ENCODE measurements at regions not wholly inside any gene's neighbourhood (a gene's known extent, or its start where the extent isn't known, plus 50 kb on each side); places are given as distances from the start of the nearest gene placed in this dataset.

- no peak for TF ChIP-seq USF2 (IDR thresholded peaks at IDR 0.05; ENCODE audit: low read depth, low read length)
- TF ChIP-seq POLR2A (IDR thresholded peaks at IDR 0.05; ENCODE audit: low read depth, low read length): no peak
- TF ChIP-seq MAFK (IDR thresholded peaks at IDR 0.05; ENCODE audit: low read depth, low read length): no peak
- no peak for TF ChIP-seq BHLHE40 (IDR thresholded peaks at IDR 0.05; ENCODE audit: low read depth, low read length)
- no peak for TF ChIP-seq RAD21 (IDR thresholded peaks at IDR 0.05; ENCODE audit: low read length)
- TF ChIP-seq RFX5 (IDR thresholded peaks at IDR 0.05; ENCODE audit: low read depth, low read length): no peak
- no peak for TF ChIP-seq MXI1 (IDR thresholded peaks at IDR 0.05; ENCODE audit: borderline replicate concordance, low read depth, low read length)
- no peak for TF ChIP-seq ELK1 (IDR thresholded peaks at IDR 0.05; ENCODE audit: borderline replicate concordance, low read depth, low read length)
- no peak for TF ChIP-seq SMC3 (IDR thresholded peaks at IDR 0.05; ENCODE audit: low read depth, low read length)
- no peak for TF ChIP-seq NFE2L2 (IDR thresholded peaks at IDR 0.05; ENCODE audit: low read depth, low read length)
- no peak for TF ChIP-seq RCOR1 (IDR thresholded peaks at IDR 0.05; ENCODE audit: insufficient replicate concordance, low read length)
- no peak for TF ChIP-seq FOS (IDR thresholded peaks at IDR 0.05; ENCODE audit: low read depth, low read length)
- no peak for TF ChIP-seq CHD1 (IDR thresholded peaks at IDR 0.05; ENCODE audit: low read depth, low read length)
- no peak for TF ChIP-seq MAZ (IDR thresholded peaks at IDR 0.05; ENCODE audit: borderline replicate concordance, low read depth, low read length)
- no peak for TF ChIP-seq CEBPB (IDR thresholded peaks at IDR 0.05; ENCODE audit: low read depth, low read length)
- no peak for TF ChIP-seq CTCF (conservative IDR thresholded peaks at IDR 0.05; ENCODE audit: low read depth, low read length)
- Histone ChIP-seq H4K91ac (ENCODE audit: insufficient read depth, low read depth, low read length) (no peak overlapping the region), H4K5ac (ENCODE audit: low read depth, low read length) (no peak overlapping the region), H3K18ac (ENCODE audit: low read depth, low read length) (no peak overlapping the region), H2BK120ac (ENCODE audit: low read depth, low read length) (no peak overlapping the region), H2BK20ac (ENCODE audit: low read depth, low read length) (no peak overlapping the region), H3K9me1 (ENCODE audit: insufficient read depth, low read length) (no peaks in the 10 kb centered on the region), H3K27ac (ENCODE audit: insufficient read depth, low read length) (no peak overlapping the region), H3K79me1 (ENCODE audit: low read depth in 1 of 2, low read length in 2 of 2) (no peaks in the 10 kb centered on the region), H3K36me3 (ENCODE audit: control insufficient read depth, insufficient read depth, low read length) (no peaks in the 10 kb centered on the region), H3K4me1 (ENCODE audit: control insufficient read depth, insufficient read depth, low read length) (no peaks in the 10 kb centered on the region), H3K14ac (replicated peaks; ENCODE audit: low read depth, low read length) (no peak overlapping the region), H3K4ac (ENCODE audit: low read depth, low read length) (no peak overlapping the region), H3K4me2 (ENCODE audit: low read depth, low read length) (no peak overlapping the region), H4K20me1 (ENCODE audit: insufficient read depth, low read length) (no peaks in the 10 kb centered on the region), H2BK15ac (ENCODE audit: low read depth, low read length) (no peak overlapping the region), H2BK5ac (ENCODE audit: low read depth, low read length, poor library complexity, severe bottlenecking) (no peak overlapping the region), H2AK9ac (replicated peaks; ENCODE audit: low read depth, low read length, poor library complexity) (no peak overlapping the region), H3K9me3 (ENCODE audit: control insufficient read depth, insufficient read depth, low read length) (peaks cover 2% of the 10 kb centered on the region; the same call in 1 of the 2 replicates), H3K56ac (ENCODE audit: extremely low read depth, insufficient read depth, low read length) (no peak overlapping the region), H3K4me3 (ENCODE audit: insufficient read depth, low read depth, low read length) (no peak overlapping the region), H3K27me3 (ENCODE audit: control insufficient read depth, insufficient read depth, low read length) (no peaks in the 10 kb centered on the region), H2AFZ (replicated peaks; ENCODE audit: low read length, poor library complexity) (no peak overlapping the region), H2AK5ac (ENCODE audit: low read depth, low read length) (no peak overlapping the region), H4K8ac (ENCODE audit: low read depth in 2 of 2, low read length in 2 of 2) (no peak overlapping the region), H3K23ac (ENCODE audit: low read depth, low read length) (no peak overlapping the region), H3K9ac (ENCODE audit: low read depth, low read length) (no peak overlapping the region)
- dilution Hi-C loops (cut with HindIII; ENCODE audit: low sequenced_read_pairs, unreplicated experiment): no loop called here
- in situ Hi-C loops (cut with MboI; ENCODE audit: low sequenced_read_pairs): no loop called here
- CTCF ChIA-PET: no interaction called here
- no peak for DNase-seq
- intact Hi-C loops (cut with micrococcal nuclease): no loop called here
- BruUV-seq (replicated peaks): no TSS peak
- no CpG with 5 or more reads among the region's 1 CpG for WGBS, 2 experiments (ENCODE audit: extremely low coverage in 2 of 2, insufficient read length in 1 of 2)
- POLR2A ChIA-PET (ENCODE audit: unreplicated experiment): no interaction called here
- ATAC-seq (ENCODE audit: low read depth): no peak
These were observed 239.0 kb upstream of the FIGN start for GRCh38 chr2:163974766-163975165.

Measured in IMR-90 (cell line).